Left ventricle myocardium inferior (tissue), 1 donor: ENCODE measurements at regions not wholly inside any gene's neighbourhood (a gene's known extent, or its start where the extent isn't known, plus 50 kb on each side); places are given as distances from the start of the nearest gene placed in this dataset.

Experiments used
- DNase-seq: peaks from one replicate; pipeline ENCODE4 v3.0.0-alpha.2; 2020
- H3K27ac ChIP-seq: fragments of 200-600 bp; replicated peaks from 2 replicates; pipeline ENCODE4 v1.8.0; 2021
- H3K27me3 ChIP-seq: fragments of 200-600 bp; 2 replicates; pipeline ENCODE4 v1.8.0; 2021; ENCODE audit warnings: low read depth
- H3K36me3 ChIP-seq: fragments of 200-600 bp; 2 replicates; pipeline ENCODE4 v1.8.0; 2021
- H3K4me1 ChIP-seq: fragments of 200-600 bp; 2 replicates; pipeline ENCODE4 v1.8.0; 2021
- H3K4me3 ChIP-seq: fragments of 200-600 bp; 2 replicates; pipeline ENCODE4 v1.8.0; 2021; ENCODE audit warnings: mild to moderate bottlenecking, moderate library complexity
- H3K9me3 ChIP-seq: fragments of 200-600 bp; replicated peaks from 2 replicates; pipeline ENCODE4 v1.8.0; 2021
- intact Hi-C: fragments of 100-400 bp; cut with micrococcal nuclease; formaldehyde crosslinking; loops from one replicate; pipeline ENCODE4 v1.11.0; 2022
- TF ChIP-seq, protein P1 (sequence below): fragments of 200-600 bp; IDR thresholded peaks from 2 replicates; pipeline ENCODE4 v1.8.0; 2021; ENCODE audit warnings: antibody characterized with exemption, mild to moderate bottlenecking, borderline replicate concordance
- donor health status: DM: no; HTN: yes; CAD: no; lungs with severe emphysema.

GRCh38 chr12:74292351-74293194 lies 245.1 kb upstream of the ATXN7L3B start:
- no peaks in the 10 kb centered on the region for H3K4me1 ChIP-seq
- no peak for DNase-seq
- H3K27ac ChIP-seq, result no peak overlapping the region
- TF ChIP-seq, protein P1, sequence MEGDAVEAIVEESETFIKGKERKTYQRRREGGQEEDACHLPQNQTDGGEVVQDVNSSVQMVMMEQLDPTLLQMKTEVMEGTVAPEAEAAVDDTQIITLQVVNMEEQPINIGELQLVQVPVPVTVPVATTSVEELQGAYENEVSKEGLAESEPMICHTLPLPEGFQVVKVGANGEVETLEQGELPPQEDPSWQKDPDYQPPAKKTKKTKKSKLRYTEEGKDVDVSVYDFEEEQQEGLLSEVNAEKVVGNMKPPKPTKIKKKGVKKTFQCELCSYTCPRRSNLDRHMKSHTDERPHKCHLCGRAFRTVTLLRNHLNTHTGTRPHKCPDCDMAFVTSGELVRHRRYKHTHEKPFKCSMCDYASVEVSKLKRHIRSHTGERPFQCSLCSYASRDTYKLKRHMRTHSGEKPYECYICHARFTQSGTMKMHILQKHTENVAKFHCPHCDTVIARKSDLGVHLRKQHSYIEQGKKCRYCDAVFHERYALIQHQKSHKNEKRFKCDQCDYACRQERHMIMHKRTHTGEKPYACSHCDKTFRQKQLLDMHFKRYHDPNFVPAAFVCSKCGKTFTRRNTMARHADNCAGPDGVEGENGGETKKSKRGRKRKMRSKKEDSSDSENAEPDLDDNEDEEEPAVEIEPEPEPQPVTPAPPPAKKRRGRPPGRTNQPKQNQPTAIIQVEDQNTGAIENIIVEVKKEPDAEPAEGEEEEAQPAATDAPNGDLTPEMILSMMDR, result no peak
- no peak overlapping the region for H3K4me3 ChIP-seq
- no peaks in the 10 kb centered on the region for H3K27me3 ChIP-seq
- H3K9me3 ChIP-seq, result no peaks in the 10 kb centered on the region
- intact Hi-C loops, result no loop called here
- no peaks in the 10 kb centered on the region for H3K36me3 ChIP-seq

DNA sequence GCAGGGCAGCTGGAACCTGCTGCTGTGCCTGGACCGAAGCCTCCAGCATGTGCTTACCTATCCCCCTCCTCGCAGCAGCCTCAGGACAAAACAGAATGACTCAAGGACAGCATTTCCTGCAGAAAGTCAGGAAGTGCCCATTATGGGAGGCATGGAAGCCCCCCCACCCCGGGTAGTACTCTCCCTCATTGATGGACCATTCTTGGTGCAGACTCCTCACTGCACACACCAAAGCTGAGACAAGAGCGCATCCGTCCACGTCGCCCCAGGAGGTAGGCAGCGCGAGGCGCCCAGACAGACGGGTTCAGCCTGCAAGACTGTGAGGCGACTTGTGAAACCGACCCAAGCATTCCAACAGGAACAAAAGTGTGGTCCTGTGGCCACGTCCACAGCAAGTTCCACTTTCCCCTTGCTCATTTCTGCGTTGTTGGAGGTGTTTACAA lies 243.9 kb upstream of the ATXN7L3B start:
- Histone ChIP-seq H3K4me1 (no peaks in the 10 kb centered on the region), H3K9me3 (no peaks in the 10 kb centered on the region), H3K36me3 (no peaks in the 10 kb centered on the region), H3K27ac (no peak overlapping the region), H3K4me3 (no peak overlapping the region), H3K27me3 (no peaks in the 10 kb centered on the region)
- intact Hi-C loops, result no loop called here
- DNase-seq, result no peak
- TF ChIP-seq, protein P1, result no peak

DNA sequence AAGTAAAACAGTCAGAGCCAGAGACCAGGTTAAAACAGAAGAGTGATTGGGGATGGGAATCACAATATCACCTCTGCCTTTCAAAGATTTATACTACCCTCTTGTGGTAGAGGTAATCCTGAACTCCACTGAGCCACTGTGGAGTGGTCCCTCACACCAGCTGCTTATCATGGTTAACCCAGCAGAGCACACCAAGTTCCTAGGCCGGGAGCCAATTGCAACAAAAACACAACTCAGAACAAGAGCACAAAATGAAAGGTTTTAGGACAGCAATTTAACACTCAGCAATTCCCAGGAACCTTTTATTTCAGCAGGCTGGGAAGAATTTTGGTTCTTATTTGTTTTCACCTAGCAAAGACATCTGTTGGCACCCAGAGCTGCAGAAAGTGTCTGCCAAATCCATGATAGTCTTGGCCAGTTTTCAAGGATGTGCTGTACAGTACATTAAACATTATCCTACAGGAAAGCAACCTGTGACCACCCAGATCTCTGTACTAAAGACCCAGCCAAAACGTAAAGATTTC lies 220.5 kb upstream of the ATXN7L3B start:
- no peak overlapping the region for H3K4me3 ChIP-seq
- intact Hi-C loops, result no loop called here

DNA sequence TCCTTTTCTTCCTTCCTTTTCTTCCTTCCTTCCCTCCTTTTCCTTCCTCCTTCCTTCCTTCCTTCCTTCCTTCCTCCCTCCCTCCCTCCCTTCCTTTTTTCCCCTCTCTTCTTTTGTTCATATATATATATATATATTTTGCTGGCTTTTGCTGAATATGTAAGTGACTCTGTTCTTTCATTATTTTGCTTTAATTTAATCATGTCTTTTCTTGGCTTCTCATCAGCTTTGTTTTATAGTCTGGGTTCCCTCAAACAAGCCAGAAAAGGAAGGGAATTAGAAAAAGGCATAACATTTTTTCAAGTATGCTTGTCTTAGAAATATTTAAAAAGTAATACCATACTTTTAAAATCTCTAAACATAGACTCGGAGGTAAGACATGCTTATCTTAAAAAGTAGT lies 219.9 kb upstream of the ATXN7L3B start:
- TF ChIP-seq, protein P1, result no peak
- no peaks in the 10 kb centered on the region for H3K9me3 ChIP-seq
- DNase-seq, result no peak
- no peak overlapping the region for H3K4me3 ChIP-seq
- no peaks in the 10 kb centered on the region for H3K36me3 ChIP-seq
- H3K27me3 ChIP-seq, result no peaks in the 10 kb centered on the region
- H3K27ac ChIP-seq, result peak overlapping the region; percentile 55
- no peaks in the 10 kb centered on the region for H3K4me1 ChIP-seq
- intact Hi-C loops, result no loop called here

More for the DNA sequence above, 220.5 kb upstream of the ATXN7L3B start:
- TF ChIP-seq, protein P1, result peak; percentile 51
- no peaks in the 10 kb centered on the region for H3K9me3 ChIP-seq
- H3K4me1 ChIP-seq, result no peaks in the 10 kb centered on the region
- H3K27me3 ChIP-seq, result no peaks in the 10 kb centered on the region
- DNase-seq, result peak; percentile 28
- peak overlapping the region; percentile 55 for H3K27ac ChIP-seq
- no peaks in the 10 kb centered on the region for H3K36me3 ChIP-seq

GRCh38 chr12:74319886-74320285 lies 217.7 kb upstream of the ATXN7L3B start:
- Histone ChIP-seq H3K4me3 (no peak overlapping the region), H3K36me3 (no peaks in the 10 kb centered on the region), H3K4me1 (no peaks in the 10 kb centered on the region), H3K9me3 (no peaks in the 10 kb centered on the region), H3K27me3 (no peaks in the 10 kb centered on the region), H3K27ac (no peak overlapping the region)
- TF ChIP-seq, protein P1, result no peak
- DNase-seq, result no peak
- intact Hi-C loops, result no loop called here
